ENCODE measurements at regions not wholly inside any gene's neighbourhood (a gene's known extent, or its start where the extent isn't known, plus 50 kb on each side); places are given as distances from the start of the nearest gene placed in this dataset.

DNA sequence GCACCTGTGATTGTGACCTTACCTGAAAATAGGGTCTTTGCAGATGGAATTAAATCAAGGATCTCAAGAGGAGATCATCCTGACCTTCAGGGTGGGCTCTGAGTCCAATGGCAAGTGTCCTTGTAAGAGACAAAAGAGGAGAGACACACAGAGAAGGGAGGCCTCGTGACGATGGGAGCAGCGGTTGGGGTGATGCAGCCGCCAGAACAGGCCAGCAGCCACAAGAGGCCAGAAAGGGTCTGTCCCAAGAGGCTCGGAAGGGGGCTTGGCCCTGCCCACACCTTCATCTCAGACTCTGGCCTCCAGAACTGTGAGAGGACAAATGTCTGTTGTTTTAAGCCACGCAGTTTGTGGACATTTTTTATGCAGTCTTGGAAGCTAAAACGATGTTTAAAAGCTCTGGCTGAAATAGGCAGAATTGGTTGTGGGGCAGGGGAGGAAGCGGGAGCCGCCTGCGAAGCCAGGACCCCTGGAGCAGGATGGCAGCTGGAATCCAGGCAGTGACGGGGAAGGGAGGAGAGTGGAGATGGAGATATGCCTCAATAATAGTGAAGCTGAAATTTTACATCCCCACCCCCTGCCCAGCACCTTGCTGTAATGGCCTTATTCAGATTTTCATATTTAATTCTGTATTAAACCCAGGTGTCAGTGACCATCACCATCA lies 216.4 kb downstream of the ANKRD60 start:
- no peak for DNase-seq

DNA sequence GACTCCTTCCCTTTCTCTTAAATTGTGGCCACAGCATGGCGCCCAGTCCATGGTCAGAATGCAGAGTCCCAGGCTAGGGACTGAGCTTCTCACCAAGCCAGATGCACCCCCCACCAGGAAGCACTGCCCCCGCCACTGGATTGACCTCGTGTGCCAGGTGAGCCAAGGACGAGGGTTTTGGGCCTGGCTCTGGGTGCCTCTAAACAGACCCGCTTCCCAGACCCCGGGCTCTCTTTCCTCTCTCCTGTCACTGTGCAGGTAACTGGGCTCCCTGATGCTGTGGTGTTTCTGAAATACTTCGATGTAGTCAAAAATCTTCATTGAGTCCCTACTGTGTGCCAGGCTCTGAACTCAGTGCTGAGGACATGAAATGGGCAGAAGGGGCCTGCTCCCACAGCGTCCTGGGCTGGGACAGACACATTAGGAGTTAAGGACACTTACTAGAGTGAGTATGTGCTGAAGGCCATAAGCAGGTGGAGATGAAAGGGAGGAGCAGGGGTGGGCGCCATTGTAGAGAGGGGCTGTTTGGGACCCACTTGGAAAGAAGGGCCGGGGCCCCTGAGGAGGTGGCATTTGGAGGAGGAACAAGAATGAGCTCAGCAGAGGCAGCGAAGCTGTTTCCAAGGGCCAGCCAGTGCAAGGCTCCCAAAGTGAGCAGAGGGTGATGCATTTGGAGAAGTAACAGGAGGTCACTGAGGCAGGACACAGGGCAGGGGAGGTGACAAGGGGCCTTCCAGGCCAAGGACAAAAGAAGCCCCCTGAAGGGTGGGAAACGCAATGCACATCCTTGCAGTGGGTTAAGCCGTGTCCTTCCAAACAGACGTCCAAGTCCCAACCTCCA lies 217.1 kb downstream of the ANKRD60 start:
- DNase-seq, result no peak

- no peak for DNase-seq
These were observed 217.8 kb downstream of the ANKRD60 start for GRCh38 chr20:58010666-58011065.

DNA sequence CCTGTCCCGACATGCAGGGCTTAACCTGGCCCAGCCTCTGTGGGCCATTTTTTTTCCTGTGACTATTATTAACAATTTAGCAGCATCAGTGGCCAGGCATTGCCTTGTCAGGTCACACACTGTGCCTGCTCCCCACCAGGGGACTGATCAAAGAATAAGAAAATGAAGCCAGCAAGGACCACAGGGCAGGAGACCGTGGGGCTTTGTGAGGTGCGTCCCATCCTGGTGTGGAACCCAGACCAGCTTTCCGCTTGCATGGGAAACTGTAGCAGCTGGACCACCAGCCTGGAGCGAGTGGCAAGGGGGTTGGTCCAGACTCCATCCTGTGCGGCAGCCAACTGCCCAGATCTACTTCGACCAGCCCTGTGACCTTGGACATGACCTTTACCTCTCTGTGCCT lies 218.3 kb downstream of the ANKRD60 start:
- DNase-seq, result no peak

GRCh38 chr20:58008866-58009265 lies 219.6 kb downstream of the ANKRD60 start:
- DNase-seq, result no peak

DNA sequence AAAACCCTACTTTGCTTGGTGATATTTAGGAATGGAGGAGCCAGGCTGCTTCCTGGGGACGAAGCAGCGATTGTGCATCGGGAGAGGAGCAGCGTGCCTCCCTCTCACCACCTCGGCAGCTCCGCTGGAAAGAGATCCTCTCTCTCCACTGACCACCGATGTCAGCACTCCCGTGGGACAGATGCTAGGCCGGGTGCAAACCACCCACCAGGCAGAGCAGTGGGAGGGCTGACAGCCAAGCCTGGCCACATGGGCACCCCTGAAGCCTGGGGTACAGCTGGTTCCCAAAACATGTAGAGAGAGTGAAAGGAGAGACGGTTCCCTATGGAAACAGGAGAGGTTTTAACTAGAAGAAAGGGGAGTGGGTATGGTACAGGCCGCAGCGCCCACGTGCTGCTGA lies 220.0 kb downstream of the ANKRD60 start:
- DNase-seq, result no peak

- no peak for DNase-seq
These were observed 220.5 kb downstream of the ANKRD60 start for GRCh38 chr20:58007947-58008346.

DNA sequence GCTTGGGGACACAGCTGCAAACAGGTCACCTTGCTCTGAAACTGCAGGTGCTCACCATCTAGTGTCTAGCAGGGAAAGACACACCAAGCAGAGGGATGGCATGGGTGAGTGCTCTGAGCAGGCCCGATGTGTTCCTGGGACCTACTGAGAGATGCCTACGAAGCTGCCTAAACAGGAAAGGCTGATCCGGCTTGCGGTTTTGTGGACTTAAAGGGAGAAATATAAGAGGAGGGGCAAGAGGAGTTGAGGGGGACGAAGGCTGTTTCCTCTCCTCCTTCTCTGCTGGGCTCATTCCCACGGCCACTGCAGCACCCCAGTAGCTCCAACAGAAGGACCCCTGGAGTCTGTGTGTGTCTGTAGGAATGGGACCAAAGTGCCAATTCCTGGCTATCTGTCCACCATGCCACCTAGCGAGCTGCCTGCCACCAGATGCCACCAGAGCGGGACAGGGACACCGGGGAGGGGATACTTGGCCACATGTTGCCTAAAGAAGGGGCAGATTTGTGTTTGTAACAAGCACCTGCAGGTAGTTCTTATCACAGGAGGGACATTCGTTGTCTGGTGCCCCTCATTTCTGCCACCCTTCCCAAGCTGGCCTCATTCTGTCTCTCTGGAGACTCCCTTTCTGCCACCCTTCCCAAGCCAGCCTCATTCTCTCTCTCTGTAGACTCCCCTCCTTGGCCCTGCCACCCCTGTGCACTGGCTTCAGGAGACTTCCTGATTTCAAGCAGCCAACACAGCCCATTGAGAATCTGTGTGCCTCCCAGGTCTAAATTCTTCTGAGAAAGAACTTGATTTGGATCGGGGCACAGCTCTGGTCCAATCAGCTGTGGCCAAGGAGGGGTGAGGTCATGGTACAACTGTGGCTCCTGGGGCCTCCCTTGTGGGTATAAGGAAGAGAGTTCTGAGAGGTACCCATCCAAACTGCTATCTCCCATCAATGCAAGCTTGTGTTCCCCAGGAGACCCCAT lies 221.8 kb downstream of the ANKRD60 start:
- no peak for DNase-seq

GRCh38 chr20:58005581-58006345 lies 222.7 kb downstream of the ANKRD60 start:
- DNase-seq, result no peak

GRCh38 chr20:58004900-58005299 lies 223.6 kb downstream of the ANKRD60 start:
- no peak for DNase-seq

DNA sequence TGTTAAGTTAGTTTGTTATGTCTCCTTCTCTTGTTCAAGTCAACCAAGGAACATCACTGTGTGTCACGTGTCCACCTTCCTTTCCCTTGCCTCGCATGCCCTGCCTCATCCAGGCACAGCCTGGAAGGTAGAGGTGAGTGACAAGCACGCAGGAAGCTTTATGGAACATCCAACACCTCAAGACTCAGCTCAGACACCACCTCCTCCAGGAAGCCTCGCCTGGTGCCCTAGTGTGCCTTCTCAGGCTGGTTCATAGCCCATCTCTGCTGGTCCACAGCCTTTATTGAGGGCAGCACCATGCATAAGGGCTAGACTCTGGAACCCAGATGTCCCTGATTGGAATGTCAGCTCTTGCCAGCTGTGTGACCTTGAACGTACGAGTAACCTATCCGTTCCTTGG lies 224.3 kb downstream of the ANKRD60 start:
- no peak for DNase-seq

DNA sequence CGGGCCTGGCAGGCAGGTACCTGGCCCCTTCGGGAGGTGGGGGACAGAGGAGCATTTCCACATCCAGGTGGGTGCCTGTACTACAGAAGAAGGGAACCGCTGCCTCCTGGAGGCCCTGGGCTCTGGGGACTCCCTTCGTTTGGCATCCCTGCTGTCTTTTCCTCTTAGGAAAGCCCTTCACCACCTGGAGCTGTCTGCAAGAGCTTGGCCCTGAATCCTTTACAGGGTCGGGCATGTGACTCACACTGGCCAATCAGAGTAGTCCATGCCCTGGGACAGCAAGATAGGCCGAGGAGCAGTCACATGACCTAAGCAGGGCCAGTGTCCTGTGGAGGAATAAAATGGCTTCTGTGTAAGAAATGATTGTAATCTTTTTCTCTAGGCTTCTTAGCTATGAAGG lies 224.9 kb downstream of the ANKRD60 start:
- DNase-seq, result no peak

GRCh38 chr20:58002901-58003300 lies 225.6 kb downstream of the ANKRD60 start:
- no peak for DNase-seq

DNA sequence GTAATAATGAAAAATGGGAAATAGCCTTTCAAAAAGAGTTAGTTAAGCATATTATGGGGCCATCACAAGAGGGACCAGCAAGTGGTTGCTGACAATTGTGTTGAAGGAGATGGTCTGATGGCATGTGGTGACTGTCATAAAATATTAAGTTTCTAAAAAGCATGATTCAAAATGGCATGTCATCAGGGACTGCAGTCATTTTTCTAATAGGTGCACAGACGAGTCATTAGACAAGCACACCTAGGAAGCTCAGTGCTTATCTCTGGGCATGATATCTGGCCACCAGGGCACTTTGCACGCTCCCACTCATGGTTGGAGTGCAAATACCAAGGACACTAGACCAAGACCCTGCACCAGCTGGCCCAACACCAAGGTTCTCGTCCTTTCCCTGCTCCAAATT lies 226.5 kb downstream of the ANKRD60 start:
- no peak for DNase-seq

- DNase-seq, result no peak
These were observed 227.1 kb downstream of the ANKRD60 start for GRCh38 chr20:58001381-58001780.

DNA sequence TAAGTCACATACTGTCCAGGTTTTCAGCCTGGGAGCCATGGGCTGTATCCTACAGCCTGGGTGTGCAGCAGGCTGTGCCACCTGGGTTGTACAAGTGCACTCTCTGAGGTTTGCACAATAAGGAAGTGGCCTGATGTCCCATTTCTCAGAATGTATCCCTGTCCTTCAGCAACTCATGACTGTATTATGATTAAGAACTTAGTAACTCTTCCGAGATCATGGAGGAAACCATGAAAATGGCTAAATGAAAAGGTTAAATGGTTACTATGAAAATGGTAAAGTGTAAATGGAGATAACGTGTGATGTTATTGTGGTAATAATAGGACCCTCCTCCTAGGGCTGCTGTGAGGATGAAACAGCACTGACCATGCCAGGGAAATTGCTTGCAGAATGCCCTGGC lies 227.6 kb downstream of the ANKRD60 start:
- no peak for DNase-seq

DNA sequence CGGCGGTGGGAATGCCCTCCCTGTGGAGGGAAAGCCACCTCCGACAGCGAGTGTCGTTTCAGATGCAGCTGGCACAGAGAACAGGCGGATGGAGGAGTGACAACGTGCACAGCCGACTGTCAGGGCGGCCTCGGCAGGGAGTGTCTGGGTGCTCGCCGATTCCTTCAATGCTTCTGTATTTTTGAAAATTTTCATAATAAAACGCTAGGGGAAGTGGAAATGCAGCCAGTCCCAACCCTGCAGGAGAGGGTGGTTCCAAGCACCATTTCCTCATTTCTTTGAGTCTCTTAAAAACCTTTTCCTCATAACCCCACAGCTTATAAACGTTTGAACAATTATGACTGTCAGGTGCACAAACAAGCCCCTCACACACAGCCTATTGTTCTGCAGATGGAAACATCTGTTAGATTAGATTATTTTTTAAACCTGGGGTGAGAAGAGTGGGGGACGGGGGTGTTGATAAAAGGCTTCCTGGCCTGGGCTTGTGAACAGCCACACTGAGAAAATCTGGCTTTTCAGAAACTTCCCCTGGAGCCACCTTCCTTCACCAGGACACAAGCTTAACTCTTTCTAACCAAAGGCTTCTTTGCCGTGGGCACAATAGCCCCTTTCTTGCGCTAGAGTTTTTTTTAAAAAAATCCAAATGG lies 228.9 kb downstream of the ANKRD60 start:
- DNase-seq, result no peak

- no peak for DNase-seq
These were observed 229.4 kb downstream of the ANKRD60 start for GRCh38 chr20:57998981-57999464.

GRCh38 chr20:57998276-57998675 lies 230.2 kb downstream of the ANKRD60 start:
- DNase-seq, result no peak

- no peak for DNase-seq
These were observed 231.2 kb downstream of the ANKRD60 start for GRCh38 chr20:57996936-57997890.

DNA sequence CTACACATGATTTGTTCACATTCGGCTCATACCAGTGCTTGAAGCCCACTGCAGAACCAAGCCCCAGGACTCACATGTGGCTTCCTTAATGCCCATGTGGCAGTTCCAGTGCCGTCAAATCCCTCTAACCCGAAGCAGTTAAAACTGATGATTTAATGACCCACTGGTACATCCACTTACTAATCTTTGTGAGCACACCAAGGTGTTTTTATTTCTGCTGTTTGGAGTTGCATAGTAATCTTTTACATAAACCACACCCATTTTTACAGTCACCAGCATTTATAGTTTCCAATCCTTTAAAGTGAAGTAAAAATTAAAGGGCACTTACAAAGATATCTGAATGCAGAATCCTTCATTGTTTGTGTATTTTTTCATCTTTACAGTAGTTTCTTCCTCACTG lies 232.0 kb downstream of the ANKRD60 start:
- no peak for DNase-seq

Data from NCI-H1105 (cell line).